Muscle of leg (tissue), 3 donors: ENCODE measurements at regions not wholly inside any gene's neighbourhood (a gene's known extent, or its start where the extent isn't known, plus 50 kb on each side); places are given as distances from the start of the nearest gene placed in this dataset.

Source experiments
- DNase-seq: peaks from one replicate; pipeline ENCODE4 v3.0.0; 2013
- H3K27ac ChIP-seq: one replicate; pipeline ENCODE4 v1.5.1; 2013; ENCODE audit warnings: mild to moderate bottlenecking, low read length, control low read depth
- H3K27me3 ChIP-seq: one replicate; pipeline ENCODE4 v1.6.1; 2013; ENCODE audit warnings: low read length; ENCODE audit not compliant: control insufficient read depth, insufficient read depth
- H3K36me3 ChIP-seq: one replicate; pipeline ENCODE4 v1.6.1; 2013; ENCODE audit warnings: low read length; ENCODE audit not compliant: control insufficient read depth, insufficient read depth
- H3K4me1 ChIP-seq: one replicate; pipeline ENCODE4 v1.6.1; 2013; ENCODE audit warnings: low read length; ENCODE audit not compliant: control insufficient read depth, insufficient read depth
- H3K4me3 ChIP-seq: one replicate; pipeline ENCODE4 v1.5.1; 2013; ENCODE audit warnings: low read length, control low read depth
- H3K9me3 ChIP-seq: replicated peaks from 2 replicates; pipeline ENCODE4 v1.6.1; 2013; ENCODE audit warnings: low read depth, low read length; ENCODE audit not compliant: control insufficient read depth
- WGBS: methylation state at CpG from one replicate; pipeline ENCODE4 v1.1.5; 2013; ENCODE audit warnings: missing lambda C conversion rate; ENCODE audit not compliant: insufficient coverage; 5-methylcytosine and 5-hydroxymethylcytosine counted together

DNA sequence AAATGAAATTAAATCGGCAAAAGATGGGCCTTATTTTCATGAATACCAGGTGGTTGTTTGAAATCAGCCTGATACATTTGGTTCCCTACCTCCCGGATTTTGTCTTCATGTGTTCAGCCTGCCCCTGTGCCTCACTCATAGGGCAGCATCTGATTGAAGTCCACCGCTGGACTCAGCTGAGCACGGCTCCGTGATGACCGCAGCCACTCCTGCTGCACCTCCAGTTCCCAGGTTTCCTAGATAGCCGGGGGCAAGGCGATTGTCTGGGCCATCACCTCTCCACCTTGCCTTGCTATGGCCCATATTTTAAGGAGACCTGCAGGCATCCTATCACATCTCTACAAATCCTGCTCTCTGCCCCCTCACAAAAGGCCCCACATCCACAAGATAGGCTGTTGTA lies 563.8 kb downstream of the NUF2 start:
- 70% methylated on average over 7 of the region's 8 CpGs for WGBS
- no peak overlapping the region for H3K4me3 ChIP-seq
- DNase-seq, result no peak

GRCh38 chr1:163896001-163896400 lies 574.2 kb downstream of the NUF2 start:
- H3K36me3 ChIP-seq, result no peaks in the 10 kb centered on the region
- WGBS, result no CpG with 5 or more reads among the region's 1 CpG
- H3K4me3 ChIP-seq, result no peak overlapping the region
- no peaks in the 10 kb centered on the region for H3K4me1 ChIP-seq
- no peak for DNase-seq
- no peaks in the 10 kb centered on the region for H3K27me3 ChIP-seq
- no peak overlapping the region for H3K27ac ChIP-seq
- H3K9me3 ChIP-seq, result no peaks in the 10 kb centered on the region

More for the DNA sequence above, 563.8 kb downstream of the NUF2 start:
- Histone ChIP-seq H3K9me3 (no peaks in the 10 kb centered on the region), H3K36me3 (no peaks in the 10 kb centered on the region), H3K27me3 (no peaks in the 10 kb centered on the region), H3K4me1 (no peaks in the 10 kb centered on the region), H3K27ac (no peak overlapping the region)

GRCh38 chr1:163897412-163898155 lies 575.8 kb downstream of the NUF2 start:
- Histone ChIP-seq H3K4me1 (no peaks in the 10 kb centered on the region), H3K4me3 (no peak overlapping the region), H3K9me3 (no peaks in the 10 kb centered on the region), H3K27ac (no peak overlapping the region), H3K36me3 (no peaks in the 10 kb centered on the region), H3K27me3 (no peaks in the 10 kb centered on the region)
- DNase-seq, result peak; percentile 66
- no CpG with 5 or more reads among the region's 5 CpGs for WGBS

DNA sequence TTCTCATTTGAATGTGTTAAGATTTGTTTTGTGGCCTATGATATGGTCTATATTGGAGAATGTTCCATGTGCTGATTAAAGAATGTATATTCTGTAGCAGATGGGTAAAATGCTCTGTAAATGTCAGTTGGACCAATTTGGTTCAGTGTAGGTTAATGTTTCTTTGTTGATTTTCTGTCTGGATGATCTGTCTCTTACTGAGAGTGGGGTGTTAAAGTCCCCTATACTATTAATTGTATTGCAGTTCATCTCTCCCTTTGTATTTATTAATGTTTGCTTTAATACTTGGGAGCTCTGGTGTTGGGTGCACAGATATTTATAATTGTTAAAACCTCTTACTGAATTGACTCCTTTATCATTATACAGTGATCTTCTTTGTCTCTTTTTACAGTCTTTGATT lies 584.5 kb downstream of the NUF2 start:
- Histone ChIP-seq H3K4me1 (no peaks in the 10 kb centered on the region), H3K9me3 (no peaks in the 10 kb centered on the region), H3K27me3 (no peaks in the 10 kb centered on the region), H3K36me3 (no peaks in the 10 kb centered on the region), H3K27ac (no peak overlapping the region), H3K4me3 (no peak overlapping the region)
- DNase-seq, result no peak

DNA sequence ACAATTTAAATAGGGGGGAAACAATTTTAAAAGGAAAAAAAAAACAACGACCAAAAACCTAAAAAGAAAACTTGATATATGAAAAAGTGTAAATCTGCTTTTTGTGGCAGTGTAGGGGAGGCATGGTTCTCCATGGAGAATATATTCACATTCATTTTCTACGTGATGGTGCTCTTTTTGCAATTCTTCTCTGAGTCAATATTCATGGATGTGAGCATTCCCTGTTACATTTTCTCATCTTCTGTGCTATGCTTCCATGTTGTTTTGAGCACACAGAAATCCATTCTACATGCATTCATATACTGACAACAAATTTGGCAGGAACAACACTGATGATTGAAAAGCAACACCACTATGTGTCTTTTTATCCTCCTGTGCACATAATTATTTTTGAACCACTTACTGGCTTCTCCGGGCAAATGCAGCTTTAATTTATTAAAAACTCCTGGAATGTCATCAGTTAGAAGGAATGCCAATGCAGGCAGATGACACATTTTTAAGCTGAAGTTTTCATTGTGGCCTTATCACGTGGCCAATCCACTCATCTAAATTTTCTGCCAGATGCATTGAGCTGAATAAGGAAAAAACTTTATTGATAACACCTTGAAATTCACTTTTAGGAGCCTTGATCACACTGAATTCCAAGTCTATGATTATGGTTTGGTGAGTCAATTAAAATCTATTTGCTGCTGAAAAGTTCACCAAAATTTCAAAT lies 590.6 kb downstream of the NUF2 start:
- no peaks in the 10 kb centered on the region for H3K4me1 ChIP-seq
- no peak overlapping the region for H3K4me3 ChIP-seq
- no peak overlapping the region for H3K27ac ChIP-seq
- H3K36me3 ChIP-seq, result no peaks in the 10 kb centered on the region
- no peak for DNase-seq
- H3K27me3 ChIP-seq, result no peaks in the 10 kb centered on the region
- WGBS, result 33% methylated on average over 1 of the region's 4 CpGs
- no peaks in the 10 kb centered on the region for H3K9me3 ChIP-seq

DNA sequence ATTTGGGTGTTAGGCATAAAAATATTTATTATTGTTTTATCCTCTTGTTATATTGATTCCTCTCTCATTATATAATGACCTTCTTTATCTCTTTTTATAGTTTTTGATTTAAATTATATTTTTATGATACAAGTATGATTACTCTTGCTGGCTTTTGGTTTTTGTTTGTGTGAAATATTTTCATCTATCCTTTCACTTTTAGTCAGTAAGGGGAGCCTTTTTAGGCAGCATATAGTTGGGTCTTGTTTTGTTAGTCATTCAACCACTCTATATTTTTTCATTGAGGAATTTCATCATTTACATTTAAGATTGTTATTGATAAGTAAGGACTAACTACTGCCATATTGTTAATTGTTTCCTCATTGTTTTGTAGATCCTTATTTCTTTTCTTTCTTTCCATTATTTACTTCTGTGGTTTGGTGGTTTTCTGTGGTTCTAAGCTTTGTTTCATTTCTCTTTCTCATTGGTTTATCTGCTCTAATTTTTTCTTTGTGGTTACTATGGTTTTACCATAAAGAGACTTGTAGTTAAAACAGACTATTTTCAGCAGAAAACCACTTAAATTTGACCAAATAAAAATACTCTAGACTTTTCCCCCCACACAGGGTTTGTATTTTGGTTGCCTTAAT lies 593.1 kb downstream of the NUF2 start:
- Histone ChIP-seq H3K27ac (no peak overlapping the region), H3K9me3 (no peaks in the 10 kb centered on the region)

GRCh38 chr1:163922743-163923201 lies 601.0 kb downstream of the NUF2 start:
- H3K27ac ChIP-seq, result no peak overlapping the region
- H3K36me3 ChIP-seq, result no peaks in the 10 kb centered on the region
- DNase-seq, result no peak
- no peaks in the 10 kb centered on the region for H3K4me1 ChIP-seq
- H3K27me3 ChIP-seq, result no peaks in the 10 kb centered on the region
- H3K9me3 ChIP-seq, result no peaks in the 10 kb centered on the region
- H3K4me3 ChIP-seq, result no peak overlapping the region

More for the DNA sequence above, 593.1 kb downstream of the NUF2 start:
- H3K36me3 ChIP-seq, result no peaks in the 10 kb centered on the region
- H3K27me3 ChIP-seq, result no peaks in the 10 kb centered on the region
- H3K4me3 ChIP-seq, result no peak overlapping the region
- no peaks in the 10 kb centered on the region for H3K4me1 ChIP-seq
- DNase-seq, result no peak

GRCh38 chr1:163924041-163924440 lies 602.3 kb downstream of the NUF2 start:
- no peak for DNase-seq
- Histone ChIP-seq H3K27ac (no peak overlapping the region), H3K9me3 (no peaks in the 10 kb centered on the region), H3K27me3 (no peaks in the 10 kb centered on the region), H3K4me3 (no peak overlapping the region), H3K4me1 (no peaks in the 10 kb centered on the region), H3K36me3 (no peaks in the 10 kb centered on the region)
- no CpG with 5 or more reads among the region's 3 CpGs for WGBS

GRCh38 chr1:163927493-163927892 lies 605.7 kb downstream of the NUF2 start:
- Histone ChIP-seq H3K9me3 (no peaks in the 10 kb centered on the region), H3K27me3 (no peaks in the 10 kb centered on the region), H3K4me3 (no peak overlapping the region), H3K36me3 (no peaks in the 10 kb centered on the region), H3K4me1 (no peaks in the 10 kb centered on the region), H3K27ac (no peak overlapping the region)
- DNase-seq, result no peak
- WGBS, result 100% methylated on average over 1 of the region's 1 CpG

GRCh38 chr1:163928069-163928468 lies 606.3 kb downstream of the NUF2 start:
- Histone ChIP-seq H3K36me3 (no peaks in the 10 kb centered on the region), H3K4me3 (no peak overlapping the region), H3K27ac (no peak overlapping the region), H3K27me3 (no peaks in the 10 kb centered on the region), H3K4me1 (no peaks in the 10 kb centered on the region), H3K9me3 (no peaks in the 10 kb centered on the region)
- peak; percentile 76 for DNase-seq
